ENCODE measurements at regions not wholly inside any gene's neighbourhood (a gene's known extent, or its start where the extent isn't known, plus 50 kb on each side); places are given as distances from the start of the nearest gene placed in this dataset.

DNA sequence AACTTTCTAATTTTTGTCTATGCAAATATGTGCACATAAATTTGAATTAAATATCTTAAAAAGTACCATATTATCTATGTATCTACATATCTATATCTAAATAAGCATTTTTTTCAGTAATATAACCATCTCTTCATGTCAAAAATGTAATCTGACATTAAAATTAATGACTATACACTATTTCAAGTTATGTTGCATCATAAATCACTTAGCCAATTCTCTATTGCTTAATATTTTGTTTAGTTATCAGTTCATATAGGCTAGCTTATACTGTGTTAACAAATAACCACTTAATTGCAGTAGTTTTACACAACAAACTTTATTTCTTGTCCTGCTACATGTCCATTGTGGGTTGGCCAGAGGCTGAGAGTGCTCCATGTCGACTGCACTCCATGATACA is 360.8 kb downstream of the EPM2A start:
- DNase-seq (ENCODE audit: low read depth in 2 of 2): no peak

DNA sequence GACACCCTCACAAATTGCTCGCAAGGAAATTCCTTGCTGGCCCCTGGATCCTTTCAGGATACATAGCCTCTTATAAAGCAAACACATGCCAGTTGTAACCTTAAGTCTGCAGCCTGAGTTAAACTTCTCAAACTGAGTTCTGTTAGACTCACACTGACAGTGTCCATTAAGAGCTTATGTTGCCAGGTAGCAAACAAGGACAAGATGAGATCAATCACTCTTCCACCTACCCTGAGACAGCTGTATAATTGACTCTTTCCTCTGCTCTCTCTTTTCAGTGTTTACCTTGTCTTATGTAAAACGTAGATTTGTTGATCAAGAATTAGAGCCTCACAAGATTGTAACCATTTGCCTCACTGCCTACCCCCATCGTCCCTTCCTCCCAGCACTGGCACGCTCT is 359.8 kb downstream of the EPM2A start:
- no peak for DNase-seq (ENCODE audit: low read depth in 2 of 2)

GRCh38 chr6:145380186-145380585 is 355.1 kb downstream of the EPM2A start:
- DNase-seq (ENCODE audit: low read depth in 2 of 2): no peak

DNA sequence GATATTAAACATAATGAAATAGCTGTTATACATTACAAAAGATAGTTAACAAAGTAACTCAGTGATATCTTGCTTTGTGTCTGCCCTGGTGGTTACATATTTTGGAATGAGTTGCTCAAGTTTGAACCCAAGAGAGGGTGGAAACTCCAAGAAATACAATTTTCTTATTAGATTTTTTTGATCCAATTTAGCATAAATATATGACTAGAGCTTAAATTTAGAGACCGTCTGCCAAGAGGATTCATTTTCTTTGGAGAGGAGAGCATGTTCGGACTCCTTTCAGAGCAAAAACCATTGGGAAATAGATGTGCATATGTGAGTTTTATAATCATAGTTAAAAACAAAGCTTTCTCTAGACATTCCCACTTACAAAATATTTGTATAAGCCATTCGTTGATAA is 353.4 kb downstream of the EPM2A start:
- DNase-seq (ENCODE audit: low read depth in 2 of 2): no peak

- DNase-seq (ENCODE audit: low read depth in 2 of 2): no peak
These were observed 351.9 kb downstream of the EPM2A start for GRCh38 chr6:145383428-145383827.

GRCh38 chr6:145384503-145384902 is 350.8 kb downstream of the EPM2A start:
- DNase-seq (ENCODE audit: low read depth in 2 of 2): no peak

DNA sequence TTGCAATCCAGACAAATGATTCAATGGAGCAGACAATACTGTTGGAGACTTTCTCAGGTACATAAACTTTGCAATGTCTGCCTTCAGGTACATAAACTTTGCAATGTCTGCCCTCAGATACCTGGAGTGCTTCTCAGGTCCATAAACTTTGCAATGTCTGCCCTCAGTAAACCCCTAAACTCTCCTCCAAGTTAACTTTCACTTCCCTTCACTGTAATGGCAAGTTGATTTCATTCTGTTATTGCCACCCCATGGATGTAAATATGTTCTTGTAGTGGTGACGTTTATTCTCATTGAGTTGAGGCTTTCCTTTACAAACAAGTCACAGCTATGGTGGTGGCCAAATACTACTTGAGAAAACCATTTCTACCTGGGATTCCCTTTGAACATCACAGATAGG is 338.8 kb downstream of the EPM2A start:
- DNase-seq (ENCODE audit: low read depth in 2 of 2): no peak

GRCh38 chr6:145400508-145400907 is 334.8 kb downstream of the EPM2A start:
- no peak for DNase-seq (ENCODE audit: low read depth in 2 of 2)

GRCh38 chr6:145405006-145405551 is 330.2 kb downstream of the EPM2A start:
- no peak for DNase-seq (ENCODE audit: low read depth in 2 of 2)

- no peak for DNase-seq (ENCODE audit: low read depth in 2 of 2)
These were observed 328.5 kb downstream of the EPM2A start for GRCh38 chr6:145406783-145407182.

DNA sequence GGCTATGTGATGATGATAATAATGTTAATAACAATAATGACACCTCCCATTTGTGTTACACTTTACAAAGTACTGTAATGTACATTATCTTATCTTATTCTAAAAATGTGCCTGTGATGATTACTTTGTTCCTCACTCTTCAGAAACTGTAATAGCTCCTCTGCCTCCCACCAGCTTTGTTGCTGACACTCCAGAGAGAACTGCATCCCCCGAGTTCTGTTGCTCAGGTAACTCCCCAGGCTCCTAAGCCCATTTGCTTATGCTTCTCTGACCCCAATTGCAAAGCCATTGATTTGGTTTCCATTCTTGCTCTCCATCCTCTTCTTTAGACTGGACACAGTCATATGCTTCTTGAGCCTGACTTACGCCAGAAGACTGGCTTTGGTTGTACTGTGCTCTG is 319.7 kb downstream of the EPM2A start:
- no peak for DNase-seq (ENCODE audit: low read depth in 2 of 2)

GRCh38 chr6:145420599-145420998 is 314.7 kb downstream of the EPM2A start:
- no peak for DNase-seq (ENCODE audit: low read depth in 2 of 2)

DNA sequence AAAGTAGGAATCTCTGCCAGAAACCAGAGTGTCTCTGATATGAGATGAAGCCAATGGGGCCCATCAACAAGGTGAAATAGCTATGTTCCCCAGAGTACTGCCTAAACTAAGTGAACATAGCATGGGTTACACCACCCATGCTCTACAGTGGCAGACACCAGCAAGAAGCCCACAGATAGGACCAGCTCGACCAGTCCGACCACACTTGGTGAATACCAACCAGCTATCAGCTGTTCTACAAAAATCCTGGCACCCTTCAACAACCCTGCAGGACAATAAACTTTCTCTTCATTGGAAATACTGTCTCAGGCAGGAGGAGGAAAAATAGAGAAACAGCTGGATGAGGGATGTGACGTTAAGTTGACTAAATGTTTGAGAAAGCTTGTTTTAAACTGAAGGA is 311.4 kb downstream of the EPM2A start:
- no peak for DNase-seq (ENCODE audit: low read depth in 2 of 2)

DNA sequence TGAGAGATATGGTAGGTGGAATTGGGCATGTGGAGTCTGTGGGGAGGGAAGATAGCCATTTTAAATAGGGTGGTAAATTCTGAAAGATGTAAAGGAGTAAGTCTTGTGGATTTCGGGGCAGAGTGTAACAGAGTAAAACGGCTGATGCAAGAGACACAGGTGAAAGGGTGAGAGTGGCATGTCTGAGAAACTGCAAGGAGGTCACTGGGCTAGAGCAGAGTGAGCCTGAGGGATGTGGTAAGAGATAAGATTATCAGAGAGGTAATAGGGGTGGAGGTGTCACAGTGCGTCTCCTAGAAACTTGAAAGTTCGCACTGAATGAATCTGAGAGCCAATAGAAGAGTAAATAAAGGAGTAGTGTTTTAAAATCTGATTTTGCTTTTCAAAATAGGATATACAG is 308.1 kb downstream of the EPM2A start:
- no peak for DNase-seq (ENCODE audit: low read depth in 2 of 2)

DNA sequence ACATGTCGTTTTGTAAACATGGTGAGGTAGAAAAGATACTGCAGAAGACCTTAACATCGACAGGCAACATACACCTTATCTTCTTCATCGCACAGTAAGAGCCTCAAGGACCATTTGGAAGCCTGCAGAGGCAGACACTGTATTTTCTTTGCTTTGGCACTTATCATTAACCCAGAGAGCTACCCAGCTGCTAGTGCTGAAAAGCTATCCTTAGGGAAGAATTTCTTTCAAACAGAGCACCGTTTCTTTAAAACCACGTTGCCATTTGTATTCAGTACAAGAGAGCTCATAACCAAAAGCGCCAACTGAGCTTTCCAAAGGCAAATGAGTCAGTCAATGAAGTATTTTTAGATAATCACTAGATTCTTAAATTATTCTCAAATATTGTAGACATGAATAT is 306.6 kb downstream of the EPM2A start:
- no peak for DNase-seq (ENCODE audit: low read depth in 2 of 2)

DNA sequence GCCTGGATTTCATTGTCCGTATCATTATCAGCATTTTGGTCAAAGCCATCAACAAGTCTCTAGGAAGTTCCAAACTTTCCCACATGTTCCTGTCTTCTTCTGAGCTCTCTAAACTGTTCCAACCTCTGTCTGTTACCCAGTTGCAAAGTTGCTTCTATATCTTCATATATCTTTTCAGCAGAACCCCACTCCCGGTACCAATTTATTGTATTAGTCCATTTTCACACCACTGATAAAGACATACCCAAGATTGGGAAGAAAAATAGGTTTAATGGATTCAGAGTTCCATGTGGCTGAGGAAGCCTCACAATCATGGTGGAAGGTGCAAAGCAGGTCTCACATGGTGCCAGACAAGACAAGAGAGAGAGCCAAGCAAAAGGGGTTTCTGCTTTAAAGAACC is 293.2 kb downstream of the EPM2A start:
- DNase-seq (ENCODE audit: low read depth in 2 of 2): no peak

DNA sequence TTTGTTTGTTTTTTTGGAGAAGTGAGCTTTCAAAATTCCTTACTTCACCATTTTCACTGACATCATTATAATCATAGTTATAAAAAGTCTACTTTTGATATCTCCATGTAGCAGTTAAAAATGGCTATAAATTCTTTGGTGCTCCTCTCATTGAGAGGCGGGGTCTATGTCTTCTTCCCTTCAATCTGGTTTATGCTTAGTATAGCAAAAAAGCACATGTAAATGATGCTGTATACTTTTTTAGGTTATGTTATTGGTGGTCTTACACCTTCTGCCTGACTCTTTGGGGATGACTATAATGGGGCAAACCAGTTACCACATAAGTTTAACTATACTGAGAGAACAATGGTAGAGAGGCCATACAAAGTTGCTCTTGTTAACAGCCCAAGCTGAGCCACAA is 289.6 kb downstream of the EPM2A start:
- no peak for DNase-seq (ENCODE audit: low read depth in 2 of 2)

DNA sequence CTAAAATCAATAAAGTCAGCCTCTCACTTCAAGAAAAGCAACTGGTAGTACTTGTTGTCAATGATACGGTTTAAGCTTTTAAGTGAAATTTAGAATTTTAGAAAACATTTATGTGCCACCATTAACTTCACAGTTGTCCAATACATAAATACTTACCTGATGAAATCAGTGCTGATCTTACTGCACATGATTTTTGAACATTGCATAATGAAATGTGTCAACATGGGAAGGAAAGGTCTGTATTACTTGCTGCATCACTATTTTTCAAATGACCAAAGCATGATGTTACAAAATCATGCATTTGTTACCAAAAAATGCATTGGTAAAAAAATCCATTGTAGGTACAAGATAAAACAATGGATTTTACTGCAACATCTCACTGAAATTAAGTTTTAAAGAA is 284.3 kb downstream of the EPM2A start:
- no peak for DNase-seq (ENCODE audit: low read depth in 2 of 2)

DNA sequence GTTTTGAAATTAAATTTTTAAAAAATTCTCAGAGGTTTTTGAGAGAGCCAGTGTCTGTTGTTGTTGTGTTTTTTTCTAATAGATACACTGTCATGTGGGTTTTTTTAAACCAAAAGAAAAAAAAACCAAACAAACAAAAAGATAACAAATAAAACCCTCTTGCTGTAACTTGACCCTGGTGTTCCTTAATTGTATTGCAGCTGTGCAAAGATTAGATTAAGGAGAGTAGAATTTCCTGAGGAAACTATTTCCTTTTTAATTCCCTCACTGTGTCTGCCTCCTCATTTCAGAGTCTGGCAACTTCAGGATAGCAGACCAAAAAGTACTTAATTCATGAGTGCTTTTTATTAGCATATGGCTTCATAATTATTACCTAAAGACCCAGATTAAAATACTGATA is 281.9 kb downstream of the EPM2A start:
- DNase-seq (ENCODE audit: low read depth in 2 of 2): no peak

DNA sequence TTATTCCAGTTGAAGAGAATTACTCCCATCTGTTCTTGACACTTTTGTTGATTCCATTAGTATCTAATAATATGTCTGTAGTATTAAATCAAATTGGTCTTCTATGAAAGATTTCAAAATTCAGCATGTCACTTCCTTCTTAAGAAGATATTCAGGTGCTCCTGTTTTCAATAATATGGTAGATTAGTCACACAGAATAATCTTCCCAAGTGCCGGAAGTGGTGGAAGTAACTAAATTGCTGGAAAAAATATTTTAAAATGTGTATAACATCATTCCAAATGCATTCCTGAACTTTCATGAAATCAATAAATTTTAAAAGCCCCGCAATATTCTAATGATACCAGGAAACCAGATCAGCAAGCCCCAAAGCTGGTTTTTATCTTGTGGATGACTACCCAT is 281.3 kb downstream of the EPM2A start:
- DNase-seq (ENCODE audit: low read depth in 2 of 2): no peak

- no peak for DNase-seq (ENCODE audit: low read depth in 2 of 2)
These were observed 277.8 kb downstream of the EPM2A start for GRCh38 chr6:145457556-145457955.

- no peak for DNase-seq (ENCODE audit: low read depth in 2 of 2)
These were observed 266.8 kb downstream of the EPM2A start for GRCh38 chr6:145468534-145468933.

GRCh38 chr6:145469021-145469420 is 266.3 kb downstream of the EPM2A start:
- no peak for DNase-seq (ENCODE audit: low read depth in 2 of 2)

- no peak for DNase-seq (ENCODE audit: low read depth in 2 of 2)
These were observed 259.4 kb downstream of the EPM2A start for GRCh38 chr6:145475794-145476396.
